ENCODE measurements at regions not wholly inside any gene's neighbourhood (a gene's known extent, or its start where the extent isn't known, plus 50 kb on each side); places are given as distances from the start of the nearest gene placed in this dataset.

GRCh38 chr14:51333901-51334521, 94.0 kb downstream of the TMX1 start:
- H3K27me3 ChIP-seq, result no peaks in the 10 kb centered on the region
- WGBS, 2 donors, result 75 to 89% methylated on average over 1 of the region's 1 CpG
- TF ChIP-seq POLR2AphosphoS5 (IDR thresholded peaks at IDR 0.05), result peak in 3 of 4 donors; percentile 12 to 30 (median 30)
- TF ChIP-seq CTCF (IDR thresholded peaks at IDR 0.05), result no peak
- no peak for TF ChIP-seq EP300 (IDR thresholded peaks at IDR 0.05)
- DNase-seq, result peak; percentile 70
- peak overlapping the region; percentile 61 to 81 (median 63) for H3K27ac ChIP-seq
- H3K4me3 ChIP-seq, result no peak overlapping the region
- H3K36me3 ChIP-seq, result no peaks in the 10 kb centered on the region
- no peaks in the 10 kb centered on the region for H3K9me3 ChIP-seq
- intact Hi-C loops (cut with DNase I), result loop anchor here (10.0 kb wide), 1 partner anchor 151 kb away; no protein-coding TSS in a partner anchor
- H3K4me1 ChIP-seq, result peaks cover 0 to 68% (median 47%) of the 10 kb centered on the region in 4 donors

- no peaks in the 10 kb centered on the region for H3K9me3 ChIP-seq
- H3K27ac ChIP-seq, result peak overlapping the region; percentile 61 to 81 (median 63)
- no peak for TF ChIP-seq EP300 (IDR thresholded peaks at IDR 0.05)
- no peak for TF ChIP-seq POLR2AphosphoS5 (IDR thresholded peaks at IDR 0.05)
- no peak for TF ChIP-seq POLR2A (IDR thresholded peaks at IDR 0.05)
- TF ChIP-seq CTCF (IDR thresholded peaks at IDR 0.05), result no peak
- no peaks in the 10 kb centered on the region for H3K27me3 ChIP-seq
- H3K4me1 ChIP-seq, result peaks cover 0 to 67% (median 47%) of the 10 kb centered on the region in 4 donors
- no peak overlapping the region for H3K4me3 ChIP-seq
- intact Hi-C loops (cut with DNase I), result loop anchor here (10.0 kb wide), 1 partner anchor 150 kb away; no protein-coding TSS in a partner anchor
- H3K36me3 ChIP-seq, result no peaks in the 10 kb centered on the region
- no peak for DNase-seq
- WGBS, 2 donors, result 67 to 71% methylated on average over 5 of the region's 5 CpGs
Observed at GRCh38 chr14:51334566-51334965, 94.5 kb downstream of the TMX1 start.

- peak; percentile 84 for DNase-seq
- Histone ChIP-seq H3K36me3 (no peaks in the 10 kb centered on the region), H3K27ac (peak overlapping the region; percentile 61 to 81 (median 63)), H3K4me1 (peaks cover 0 to 57% (median 47%) of the 10 kb centered on the region in 4 donors), H3K27me3 (no peaks in the 10 kb centered on the region), H3K9me3 (no peaks in the 10 kb centered on the region), H3K4me3 (no peak overlapping the region)
- intact Hi-C loops (cut with DNase I), result loop anchor here (5.0 to 10.0 kb wide), 2 partner anchors 62 to 149 kb away; no protein-coding TSS in a partner anchor
- WGBS, 2 donors, result 65 to 70% methylated on average over 2 of the region's 2 CpGs
- TF ChIP-seq POLR2A (IDR thresholded peaks at IDR 0.05), result no peak
- peak in 1 of 4 donors; percentile 13 for TF ChIP-seq POLR2AphosphoS5 (IDR thresholded peaks at IDR 0.05)
Observed at GRCh38 chr14:51335531-51335930, 95.5 kb downstream of the TMX1 start.

- no peaks in the 10 kb centered on the region for H3K27me3 ChIP-seq
- WGBS, 2 donors, result 89 to 94% methylated on average over 3 of the region's 3 CpGs
- peaks cover 0 to 52% (median 47%) of the 10 kb centered on the region in 4 donors for H3K4me1 ChIP-seq
- no peaks in the 10 kb centered on the region for H3K36me3 ChIP-seq
- DNase-seq, result no peak
- TF ChIP-seq CTCF (IDR thresholded peaks at IDR 0.05), result no peak
- TF ChIP-seq POLR2A (IDR thresholded peaks at IDR 0.05), result no peak
- TF ChIP-seq EP300 (IDR thresholded peaks at IDR 0.05), result no peak
- TF ChIP-seq POLR2AphosphoS5 (IDR thresholded peaks at IDR 0.05), result no peak
- no peaks in the 10 kb centered on the region for H3K9me3 ChIP-seq
- peak overlapping the region; percentile 29 to 81 (median 62) for H3K27ac ChIP-seq
- no peak overlapping the region for H3K4me3 ChIP-seq
- intact Hi-C loops (cut with DNase I), result loop anchor here (5.0 to 10.0 kb wide), 2 partner anchors 61 to 149 kb away; no protein-coding TSS in a partner anchor
Observed at GRCh38 chr14:51335961-51336723, 96.1 kb downstream of the TMX1 start.

GRCh38 chr14:51336734-51337133, 96.7 kb downstream of the TMX1 start:
- Histone ChIP-seq H3K27ac (peak overlapping the region in 2 of 4 donors; percentile 17 to 81), H3K27me3 (no peaks in the 10 kb centered on the region), H3K9me3 (no peaks in the 10 kb centered on the region), H3K4me3 (no peak overlapping the region), H3K4me1 (peaks cover 0 to 52% (median 47%) of the 10 kb centered on the region in 4 donors), H3K36me3 (no peaks in the 10 kb centered on the region)
- intact Hi-C loops (cut with DNase I), result loop anchor here (5.0 to 10.0 kb wide), 2 partner anchors 61 to 148 kb away; no protein-coding TSS in a partner anchor
- 59 to 65% methylated on average over 2 of the region's 2 CpGs for WGBS, 2 donors
- no peak for DNase-seq
- TF ChIP-seq POLR2AphosphoS5 (IDR thresholded peaks at IDR 0.05), result no peak
- TF ChIP-seq POLR2A (IDR thresholded peaks at IDR 0.05), result no peak

Data from sigmoid colon (tissue), 6 donors.